Caki2 (cell line): ENCODE measurements at regions not wholly inside any gene's neighbourhood (a gene's known extent, or its start where the extent isn't known, plus 50 kb on each side); places are given as distances from the start of the nearest gene placed in this dataset.
A peak's percentile ranks its signal among the peaks of the same experiment; 100 is the strongest.

ENCODE experiments used
- DNase-seq: peaks from one replicate; pipeline ENCODE4 v3.0.0-alpha.2; 2015; ENCODE audit warnings: low read depth
- in situ Hi-C: cut with HindIII; loops from 2 replicates; pipeline ENCODE4 v1.10.0; 2016; ENCODE audit warnings: low sequenced_read_pairs, low pct_unique_long_range_greater_than_20kb, mixed read lengths

GRCh38 chr5:149441986-149442385 lies 62.9 kb upstream of the IL17B start:
- in situ Hi-C loops = no loop called here

GRCh38 chr5:149441194-149441753 lies 62.2 kb upstream of the IL17B start:
- no peak for DNase-seq
- in situ Hi-C loops = no loop called here

More at GRCh38 chr5:149441986-149442385, 62.9 kb upstream of the IL17B start:
- DNase-seq = no peak

GRCh38 chr5:149439899-149440542 lies 60.9 kb upstream of the IL17B start:
- peak; percentile 96 for DNase-seq
- in situ Hi-C loops = no loop called here

GRCh38 chr5:149438711-149439132 lies 59.6 kb upstream of the IL17B start:
- in situ Hi-C loops = no loop called here
- DNase-seq = no peak

GRCh38 chr5:149438281-149438680 lies 59.2 kb upstream of the IL17B start:
- in situ Hi-C loops = no loop called here
- DNase-seq = no peak

GRCh38 chr5:149437391-149438040 lies 58.4 kb upstream of the IL17B start:
- in situ Hi-C loops = no loop called here
- DNase-seq = no peak

- in situ Hi-C loops = no loop called here
- DNase-seq = no peak
Observed at GRCh38 chr5:149435660-149436059, 56.6 kb upstream of the IL17B start.

GRCh38 chr5:149435015-149435376 lies 55.9 kb upstream of the IL17B start:
- no peak for DNase-seq
- in situ Hi-C loops = no loop called here

GRCh38 chr5:149434162-149435014 lies 55.3 kb upstream of the IL17B start:
- peak; percentile 48 for DNase-seq
- in situ Hi-C loops = no loop called here

- no peak for DNase-seq
- in situ Hi-C loops = no loop called here
Observed at GRCh38 chr5:149433524-149434131, 54.5 kb upstream of the IL17B start.

- DNase-seq = no peak
- in situ Hi-C loops = no loop called here
Observed at GRCh38 chr5:149432911-149433401, 53.9 kb upstream of the IL17B start.

- in situ Hi-C loops = no loop called here
- DNase-seq = no peak
Observed at GRCh38 chr5:149432376-149432775, 53.3 kb upstream of the IL17B start.

- in situ Hi-C loops = no loop called here
- DNase-seq = no peak
Observed at GRCh38 chr5:149429839-149430721, 51.0 kb upstream of the IL17B start.
